ENCODE measurements at regions not wholly inside any gene's neighbourhood (a gene's known extent, or its start where the extent isn't known, plus 50 kb on each side); places are given as distances from the start of the nearest gene placed in this dataset.

- no peak for TF ChIP-seq POLR2A (IDR thresholded peaks at IDR 0.05)
- no peak for TF ChIP-seq CTCF (IDR thresholded peaks at IDR 0.05)
Measured at GRCh38 chr11:95426823-95427462, 195.9 kb upstream of the SESN3 start.
